ENCODE measurements at regions not wholly inside any gene's neighbourhood (a gene's known extent, or its start where the extent isn't known, plus 50 kb on each side); places are given as distances from the start of the nearest gene placed in this dataset.

DNA sequence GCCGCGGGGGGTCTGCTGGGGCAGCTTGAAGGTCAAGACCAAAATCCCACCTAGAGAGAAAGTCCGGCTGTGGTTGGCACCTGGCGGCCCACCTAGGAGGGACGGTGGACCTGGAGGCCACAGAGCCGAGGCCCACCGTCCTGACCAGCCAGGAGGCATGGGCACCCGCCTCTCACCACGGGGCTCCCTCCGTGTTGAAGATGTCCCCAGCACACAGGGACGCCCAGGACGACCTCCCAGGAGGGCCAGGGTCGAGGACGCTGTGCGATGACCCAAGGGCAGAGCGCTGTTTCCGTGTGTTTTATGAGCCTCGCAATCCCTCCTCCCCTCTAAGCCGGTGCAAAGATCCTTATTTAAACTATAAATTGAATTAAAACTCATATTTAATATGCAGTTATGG is 131.2 kb downstream of the C16orf95 start:
- Histone ChIP-seq H3K4me3 (no peak overlapping the region), H3K27ac (no peak overlapping the region)
- DNase-seq (ENCODE audit: low spot score) = no peak
- TF ChIP-seq, protein P1, sequence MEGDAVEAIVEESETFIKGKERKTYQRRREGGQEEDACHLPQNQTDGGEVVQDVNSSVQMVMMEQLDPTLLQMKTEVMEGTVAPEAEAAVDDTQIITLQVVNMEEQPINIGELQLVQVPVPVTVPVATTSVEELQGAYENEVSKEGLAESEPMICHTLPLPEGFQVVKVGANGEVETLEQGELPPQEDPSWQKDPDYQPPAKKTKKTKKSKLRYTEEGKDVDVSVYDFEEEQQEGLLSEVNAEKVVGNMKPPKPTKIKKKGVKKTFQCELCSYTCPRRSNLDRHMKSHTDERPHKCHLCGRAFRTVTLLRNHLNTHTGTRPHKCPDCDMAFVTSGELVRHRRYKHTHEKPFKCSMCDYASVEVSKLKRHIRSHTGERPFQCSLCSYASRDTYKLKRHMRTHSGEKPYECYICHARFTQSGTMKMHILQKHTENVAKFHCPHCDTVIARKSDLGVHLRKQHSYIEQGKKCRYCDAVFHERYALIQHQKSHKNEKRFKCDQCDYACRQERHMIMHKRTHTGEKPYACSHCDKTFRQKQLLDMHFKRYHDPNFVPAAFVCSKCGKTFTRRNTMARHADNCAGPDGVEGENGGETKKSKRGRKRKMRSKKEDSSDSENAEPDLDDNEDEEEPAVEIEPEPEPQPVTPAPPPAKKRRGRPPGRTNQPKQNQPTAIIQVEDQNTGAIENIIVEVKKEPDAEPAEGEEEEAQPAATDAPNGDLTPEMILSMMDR (IDR thresholded peaks at IDR 0.05) = no peak

DNA sequence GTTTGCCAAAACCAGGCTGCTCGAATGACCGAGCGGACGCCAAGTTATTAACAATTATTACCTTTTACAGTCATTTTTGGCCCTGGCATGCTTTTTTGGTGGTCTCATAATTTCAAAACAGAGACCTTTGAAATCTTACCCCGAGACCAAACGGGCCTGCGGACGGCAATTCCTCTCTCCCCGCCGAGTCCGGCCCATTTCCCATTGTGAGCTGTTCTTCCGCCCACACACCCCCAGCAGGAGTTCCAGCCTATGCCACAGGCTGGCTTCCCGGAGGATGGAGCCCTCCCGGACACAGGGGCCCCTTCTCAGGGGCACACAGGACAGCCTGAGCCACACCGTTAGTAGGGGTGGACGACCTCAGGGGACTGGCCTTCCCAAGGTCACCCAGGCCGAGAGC is 130.7 kb downstream of the C16orf95 start:
- H3K27ac ChIP-seq = no peak overlapping the region
- TF ChIP-seq, protein P1 (IDR thresholded peaks at IDR 0.05) = no peak
- H3K4me3 ChIP-seq = no peak overlapping the region
- DNase-seq (ENCODE audit: low spot score) = no peak

GRCh38 chr16:87186876-87187533 is 130.2 kb downstream of the C16orf95 start:
- H3K4me3 ChIP-seq = no peak overlapping the region
- no peak overlapping the region for H3K27ac ChIP-seq
- DNase-seq (ENCODE audit: low spot score) = no peak
- TF ChIP-seq, protein P1 (IDR thresholded peaks at IDR 0.05) = no peak

- Histone ChIP-seq H3K27ac (no peak overlapping the region), H3K4me3 (no peak overlapping the region)
- DNase-seq (ENCODE audit: low spot score) = no peak
- TF ChIP-seq, protein P1 (IDR thresholded peaks at IDR 0.05) = no peak
Observed at GRCh38 chr16:87188104-87188503, 129.1 kb downstream of the C16orf95 start.

DNA sequence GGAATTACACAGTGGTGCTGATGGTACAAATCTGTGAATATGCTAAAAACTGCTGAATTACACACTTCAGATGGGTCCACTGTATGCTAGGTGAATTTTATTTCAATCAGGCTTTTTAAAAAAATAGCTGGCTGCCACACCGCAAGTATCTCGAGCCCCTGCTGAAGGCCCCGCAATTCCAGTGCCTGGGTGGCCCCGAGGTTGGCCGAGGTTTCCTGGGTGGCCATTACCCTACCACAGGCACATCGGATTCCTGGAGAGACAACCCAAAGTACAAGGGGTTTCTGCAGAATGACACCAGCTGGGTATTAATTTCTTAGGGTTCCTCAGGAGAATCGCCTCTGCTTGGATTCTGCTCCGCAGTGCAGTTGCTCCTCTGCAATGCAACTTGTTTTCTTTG is 127.8 kb downstream of the C16orf95 start:
- TF ChIP-seq, protein P1 (IDR thresholded peaks at IDR 0.05) = no peak
- no peak for DNase-seq (ENCODE audit: low spot score)
- no peak overlapping the region for H3K27ac ChIP-seq
- no peak overlapping the region for H3K4me3 ChIP-seq

DNA sequence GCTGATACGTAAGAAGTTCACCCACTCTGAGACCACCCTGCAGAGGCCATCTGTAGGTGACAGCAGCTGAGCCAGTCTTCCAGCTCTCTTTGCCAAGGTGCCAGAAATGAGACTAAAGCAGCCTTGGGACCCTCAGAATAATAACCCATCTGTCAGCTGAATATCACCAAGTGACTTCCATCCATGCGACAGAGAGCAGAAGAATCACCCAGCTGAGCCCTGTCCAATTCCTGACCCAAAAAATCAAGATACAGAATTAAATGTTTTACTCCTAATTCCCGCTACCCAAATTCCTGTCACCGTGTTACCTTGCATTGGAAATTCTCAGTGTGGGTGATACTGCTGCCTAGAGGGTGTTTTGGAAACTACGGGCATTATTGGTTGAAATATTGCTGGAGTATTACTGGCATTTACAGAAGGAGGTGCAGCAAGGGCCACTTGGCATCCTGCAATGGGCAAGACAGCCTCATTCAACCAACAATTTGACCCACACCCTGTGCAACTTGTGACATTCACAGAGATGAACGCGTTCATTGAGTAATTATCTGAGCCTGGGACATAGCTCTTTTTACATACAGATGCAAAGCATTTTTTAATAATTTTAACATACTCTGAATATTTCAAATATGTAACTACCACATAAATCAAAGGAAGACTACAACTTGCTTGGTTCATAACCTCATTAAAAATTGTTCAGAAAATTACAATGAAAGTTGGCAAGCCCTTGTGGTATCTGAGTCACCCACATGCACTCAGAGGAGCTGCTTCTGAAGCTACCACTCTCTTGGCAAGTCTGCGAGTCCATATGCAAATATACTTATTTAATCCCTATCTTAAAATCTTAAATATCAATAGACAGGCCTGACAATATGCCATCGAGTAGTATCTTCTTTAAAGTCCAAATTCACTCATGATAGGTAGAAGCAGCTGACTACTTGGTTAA is 126.6 kb downstream of the C16orf95 start:
- H3K27ac ChIP-seq = no peak overlapping the region
- H3K4me3 ChIP-seq = no peak overlapping the region
- TF ChIP-seq, protein P1 (IDR thresholded peaks at IDR 0.05) = no peak
- no peak for DNase-seq (ENCODE audit: low spot score)

Measured in coronary artery (tissue), 2 donors.